CD8-positive, alpha-beta memory T cell (primary cell): ENCODE measurements at regions not wholly inside any gene's neighbourhood (a gene's known extent, or its start where the extent isn't known, plus 50 kb on each side); places are given as distances from the start of the nearest gene placed in this dataset.

Source experiments
- CTCF ChIA-PET: fragments of 350-600 bp; sonication (Branson Sonifier 250); formaldehyde crosslinking; loops from one replicate; lab custom pipeline; 2021; ENCODE audit warnings: antibody characterized with exemption; lab: Charles Lee
- POLR2A ChIA-PET: fragments of 350-600 bp; sonication (Branson Sonifier 250); formaldehyde crosslinking; loops from one replicate; lab custom pipeline; 2021; ENCODE audit warnings: antibody characterized with exemption; lab: Charles Lee
- DNase-seq, 5 donors: peaks; one replicate each; pipeline versions ENCODE4 v3.0.0 to v3.0.0-alpha.2; 2020 to 2022; ENCODE audit warnings: mixed read lengths in 1 of 5
- H3K27ac ChIP-seq: one replicate; pipeline ENCODE4 v1.7.0; 2013; ENCODE audit warnings: low read depth, mild to moderate bottlenecking, low read length, moderate library complexity
- H3K27me3 ChIP-seq: 2 replicates; pipeline ENCODE4 v1.7.0; 2013; ENCODE audit warnings: low read length, mild to moderate bottlenecking; ENCODE audit not compliant: insufficient read depth, poor library complexity, severe bottlenecking
- H3K36me3 ChIP-seq: 2 replicates; pipeline ENCODE4 v1.7.0; 2013; ENCODE audit warnings: mild to moderate bottlenecking, low read length, moderate library complexity; ENCODE audit not compliant: insufficient read depth
- H3K4me1 ChIP-seq: 2 replicates; pipeline ENCODE4 v1.7.0; 2013; ENCODE audit warnings: mild to moderate bottlenecking, low read length, moderate library complexity; ENCODE audit not compliant: insufficient read depth
- H3K4me3 ChIP-seq: 2 replicates; pipeline ENCODE4 v1.7.0; 2013; ENCODE audit warnings: mild to moderate bottlenecking, low read length
- H3K9me3 ChIP-seq: 2 replicates; pipeline ENCODE4 v1.7.0; 2013; ENCODE audit warnings: mild to moderate bottlenecking, low read length
- H3K27ac Mint-ChIP-seq, 8 donors: one replicate each; pipeline ENCODE4 v1.8.0; 2020 to 2021; ENCODE audit warnings: mixed read lengths in 8 of 8, mild to moderate bottlenecking in 6 of 8, inconsistent platforms in 3 of 8, moderate library complexity in 3 of 8
- H3K27me3 Mint-ChIP-seq, 2 donors: one replicate each; pipeline ENCODE4 v1.8.0; 2020 to 2021; ENCODE audit warnings: mixed read lengths in 2 of 2, mild to moderate bottlenecking in 1 of 2, moderate library complexity in 1 of 2
- H3K36me3 Mint-ChIP-seq, 3 donors: one replicate each; pipeline ENCODE4 v1.8.0; 2020 to 2021; ENCODE audit warnings: mixed read lengths in 3 of 3, inconsistent platforms in 1 of 3, mild to moderate bottlenecking in 1 of 3
- H3K4me1 Mint-ChIP-seq, 3 donors: one replicate each; pipeline ENCODE4 v1.8.0; 2020 to 2021; ENCODE audit warnings: mixed read lengths in 3 of 3, inconsistent platforms in 1 of 3, mild to moderate bottlenecking in 1 of 3
- H3K4me3 Mint-ChIP-seq, 7 donors: one replicate each; pipeline ENCODE4 v1.8.0; 2020 to 2021; ENCODE audit warnings: mixed read lengths in 7 of 7, mild to moderate bottlenecking in 6 of 7, moderate library complexity in 4 of 7, inconsistent platforms in 2 of 7
- H3K9me3 Mint-ChIP-seq, 5 donors: one replicate each; pipeline ENCODE4 v1.8.0; 2020 to 2022; ENCODE audit warnings: mixed read lengths in 5 of 5, mild to moderate bottlenecking in 3 of 5, moderate library complexity in 2 of 5, inconsistent platforms in 1 of 5

DNA sequence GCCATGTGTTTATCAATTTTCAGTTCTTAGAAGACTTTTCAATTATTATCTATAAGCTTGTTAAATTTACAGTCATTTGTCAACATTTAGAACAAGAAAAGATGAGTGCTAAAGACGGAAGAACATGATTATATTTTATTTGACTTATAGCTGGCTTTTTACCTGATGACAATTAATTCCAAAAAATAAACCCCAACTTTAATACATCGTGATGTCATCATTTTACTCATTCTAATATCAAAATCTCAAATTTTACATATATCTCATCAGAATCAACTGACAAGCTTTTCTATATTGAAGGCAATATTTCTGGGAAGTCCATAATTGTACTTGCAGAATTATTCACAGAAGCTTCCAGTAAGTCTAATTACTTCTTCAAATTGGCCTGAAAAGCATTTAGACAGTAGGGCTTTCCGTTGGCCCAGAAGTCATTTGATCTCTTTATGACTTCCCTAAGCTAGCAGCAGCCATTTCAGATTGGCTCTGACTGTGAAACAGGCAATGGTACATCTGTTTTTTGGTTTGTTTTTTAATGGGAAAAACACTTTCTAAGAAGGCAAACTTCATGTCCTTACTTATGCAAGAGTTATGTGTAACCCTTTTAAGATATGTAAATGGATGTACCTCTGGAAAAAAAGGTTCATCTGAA lies 234.7 kb upstream of the PLSCR5 start:
- no peak overlapping the region for H3K4me3 ChIP-seq
- Mint-ChIP-seq H3K4me1 (no peaks in the 10 kb centered on the region), H3K27me3 (no peaks in the 10 kb centered on the region), H3K4me3 (no peak overlapping the region), H3K27ac (no peak overlapping the region), H3K36me3 (no peaks in the 10 kb centered on the region), H3K9me3 (peaks cover 0 to 16% (median 7%) of the 10 kb centered on the region in 5 donors)
- no peaks in the 10 kb centered on the region for H3K27me3 ChIP-seq
- H3K36me3 ChIP-seq, result no peaks in the 10 kb centered on the region
- no peak overlapping the region for H3K27ac ChIP-seq
- ChIA-PET CTCF (no interaction called here), POLR2A (no interaction called here)
- DNase-seq, result no peak
- H3K9me3 ChIP-seq, result no peaks in the 10 kb centered on the region
- H3K4me1 ChIP-seq, result no peaks in the 10 kb centered on the region

DNA sequence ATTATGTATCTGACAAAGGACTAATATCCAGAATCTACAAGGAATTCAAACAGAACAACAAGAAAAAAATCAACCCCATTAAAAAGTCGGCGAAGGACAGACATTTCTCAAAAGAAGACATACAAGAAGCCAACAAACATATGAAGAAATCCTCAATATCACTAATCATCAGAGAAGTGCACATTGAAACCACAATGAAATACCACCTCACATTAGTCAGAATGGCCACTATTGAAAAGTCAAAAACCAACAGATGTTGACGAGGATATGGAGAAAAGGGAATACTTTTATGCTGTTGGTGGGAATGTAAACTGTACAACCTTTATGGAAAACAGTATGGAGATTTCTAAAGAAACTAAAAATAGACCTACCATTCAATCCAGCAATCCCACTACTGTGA lies 233.1 kb upstream of the PLSCR5 start:
- Histone ChIP-seq H3K36me3 (no peaks in the 10 kb centered on the region), H3K4me3 (no peak overlapping the region), H3K9me3 (no peaks in the 10 kb centered on the region), H3K27ac (no peak overlapping the region), H3K27me3 (no peaks in the 10 kb centered on the region), H3K4me1 (no peaks in the 10 kb centered on the region)
- Mint-ChIP-seq H3K9me3 (peaks cover 2 to 27% (median 7%) of the 10 kb centered on the region in 5 donors), H3K4me3 (no peak overlapping the region), H3K27me3 (no peaks in the 10 kb centered on the region), H3K4me1 (no peaks in the 10 kb centered on the region), H3K27ac (no peak overlapping the region), H3K36me3 (no peaks in the 10 kb centered on the region)
- ChIA-PET CTCF (no interaction called here), POLR2A (no interaction called here)
- no peak for DNase-seq

DNA sequence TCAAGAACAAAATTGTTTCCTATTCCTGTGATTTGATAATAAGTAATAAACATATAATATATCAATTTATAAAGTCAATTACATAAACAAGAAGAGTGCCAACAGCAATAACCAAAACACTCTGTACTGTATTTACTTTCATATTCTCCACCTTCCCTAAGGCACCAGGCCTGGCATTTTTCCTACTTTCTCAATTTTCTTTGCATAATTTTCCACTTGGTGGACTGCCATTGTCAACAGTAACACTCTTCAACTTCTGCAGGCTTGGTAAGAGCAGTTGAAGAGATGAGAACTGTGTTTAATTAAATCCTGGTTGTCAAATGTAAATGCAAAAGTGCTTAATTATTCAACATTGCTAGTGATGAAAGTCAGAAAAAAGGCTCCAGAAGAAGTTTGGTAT lies 229.8 kb upstream of the PLSCR5 start:
- no peaks in the 10 kb centered on the region for H3K4me1 Mint-ChIP-seq
- no peaks in the 10 kb centered on the region for H3K36me3 Mint-ChIP-seq
- H3K9me3 Mint-ChIP-seq, result peaks cover 2 to 31% (median 5%) of the 10 kb centered on the region in 5 donors

DNA sequence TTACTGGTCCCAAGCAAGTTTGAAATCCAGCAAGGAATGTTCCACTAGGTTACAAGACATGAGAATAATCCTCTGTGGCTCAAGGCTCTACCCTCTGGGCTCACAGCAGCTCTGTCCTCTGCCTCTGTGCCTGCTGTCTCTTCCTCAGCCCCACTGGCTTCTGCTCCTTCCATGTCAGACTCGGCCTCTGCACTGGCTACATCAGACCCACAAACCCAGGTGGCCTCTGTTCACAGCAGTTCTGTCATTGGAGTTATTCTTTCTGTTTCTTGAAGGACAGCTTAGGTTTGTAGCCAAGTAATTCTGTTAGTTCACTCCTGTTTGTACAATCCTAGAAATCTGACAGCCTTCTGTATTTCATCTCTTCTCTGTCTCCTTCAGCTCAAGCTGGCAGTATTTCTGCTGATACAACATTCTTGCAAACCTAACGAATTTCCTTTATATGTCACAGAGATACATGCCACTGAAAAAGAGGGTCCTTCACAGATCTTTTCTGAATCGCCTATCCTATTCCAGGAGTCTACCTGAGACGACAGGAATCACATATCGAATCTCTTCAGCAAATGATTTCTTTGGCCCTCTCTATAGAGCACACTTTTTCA lies 227.8 kb upstream of the PLSCR5 start:
- H3K9me3 Mint-ChIP-seq, result peaks cover 0 to 28% (median 4%) of the 10 kb centered on the region in 5 donors
- DNase-seq, result no peak
- POLR2A ChIA-PET, result no interaction called here
- Histone ChIP-seq H3K4me1 (no peaks in the 10 kb centered on the region), H3K36me3 (no peaks in the 10 kb centered on the region), H3K9me3 (no peaks in the 10 kb centered on the region), H3K27ac (no peak overlapping the region), H3K27me3 (no peaks in the 10 kb centered on the region), H3K4me3 (no peak overlapping the region)
- no peaks in the 10 kb centered on the region for H3K27me3 Mint-ChIP-seq
- CTCF ChIA-PET, result no interaction called here
- no peaks in the 10 kb centered on the region for H3K4me1 Mint-ChIP-seq
- no peaks in the 10 kb centered on the region for H3K36me3 Mint-ChIP-seq
- H3K27ac Mint-ChIP-seq, result no peak overlapping the region
- H3K4me3 Mint-ChIP-seq, result no peak overlapping the region

More for the DNA sequence above, 229.8 kb upstream of the PLSCR5 start:
- H3K27ac ChIP-seq, result no peak overlapping the region
- no peak for DNase-seq
- CTCF ChIA-PET, result no interaction called here
- H3K4me3 ChIP-seq, result no peak overlapping the region
- H3K36me3 ChIP-seq, result no peaks in the 10 kb centered on the region
- POLR2A ChIA-PET, result no interaction called here
- no peaks in the 10 kb centered on the region for H3K9me3 ChIP-seq
- Mint-ChIP-seq H3K4me3 (no peak overlapping the region), H3K27me3 (no peaks in the 10 kb centered on the region), H3K27ac (no peak overlapping the region)
- H3K4me1 ChIP-seq, result no peaks in the 10 kb centered on the region
- no peaks in the 10 kb centered on the region for H3K27me3 ChIP-seq

DNA sequence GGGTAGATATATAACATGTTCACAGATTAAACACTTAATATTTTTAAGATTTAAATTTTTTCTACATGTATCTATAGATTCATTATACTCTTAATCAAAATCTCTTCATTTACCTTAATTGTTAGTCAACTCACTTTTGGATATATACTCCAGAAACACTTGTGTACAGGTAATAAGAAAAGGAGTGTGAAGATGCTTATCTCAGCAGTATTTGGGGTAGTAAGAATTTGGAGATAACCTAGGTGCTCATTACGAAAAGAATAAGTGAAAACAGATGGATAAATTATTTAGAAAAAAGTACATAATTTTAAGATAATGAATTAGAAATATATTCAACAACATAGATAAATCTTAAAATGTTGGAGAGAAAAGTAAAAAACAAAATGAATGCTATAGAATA lies 226.5 kb upstream of the PLSCR5 start:
- Histone ChIP-seq H3K27me3 (no peaks in the 10 kb centered on the region), H3K4me3 (no peak overlapping the region), H3K27ac (no peak overlapping the region), H3K4me1 (no peaks in the 10 kb centered on the region), H3K9me3 (no peaks in the 10 kb centered on the region), H3K36me3 (no peaks in the 10 kb centered on the region)
- H3K4me1 Mint-ChIP-seq, result no peaks in the 10 kb centered on the region
- CTCF ChIA-PET, result no interaction called here
- no peaks in the 10 kb centered on the region for H3K27me3 Mint-ChIP-seq
- POLR2A ChIA-PET, result no interaction called here
- no peaks in the 10 kb centered on the region for H3K36me3 Mint-ChIP-seq
- no peak for DNase-seq
- no peak overlapping the region for H3K4me3 Mint-ChIP-seq
- H3K27ac Mint-ChIP-seq, result no peak overlapping the region
- peaks cover 0 to 23% (median 4%) of the 10 kb centered on the region in 5 donors for H3K9me3 Mint-ChIP-seq

DNA sequence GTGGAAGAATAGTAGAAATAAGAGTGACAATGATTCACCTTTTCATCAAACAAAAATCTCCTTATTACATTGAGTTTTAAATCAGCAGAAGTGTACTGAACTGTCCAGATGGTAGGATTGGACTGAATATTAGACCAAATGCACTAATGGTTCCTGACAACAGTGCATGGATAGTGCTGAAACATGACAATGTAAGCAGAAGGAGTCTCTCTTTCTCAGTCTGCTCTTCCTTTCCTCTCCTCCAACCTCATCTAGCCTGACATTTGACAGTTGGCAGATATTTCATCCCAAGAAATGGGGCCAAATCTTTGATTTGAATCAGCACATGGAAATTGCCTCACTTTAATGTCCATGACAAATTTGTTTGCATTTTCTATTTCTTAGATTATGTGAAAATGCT lies 225.1 kb upstream of the PLSCR5 start:
- H3K9me3 Mint-ChIP-seq, result peaks cover 0 to 19% (median 4%) of the 10 kb centered on the region in 5 donors
- H3K4me3 Mint-ChIP-seq, result no peak overlapping the region
- CTCF ChIA-PET, result no interaction called here
- Histone ChIP-seq H3K27me3 (no peaks in the 10 kb centered on the region), H3K36me3 (no peaks in the 10 kb centered on the region), H3K27ac (no peak overlapping the region), H3K9me3 (no peaks in the 10 kb centered on the region), H3K4me3 (no peak overlapping the region), H3K4me1 (no peaks in the 10 kb centered on the region)
- POLR2A ChIA-PET, result no interaction called here
- no peaks in the 10 kb centered on the region for H3K36me3 Mint-ChIP-seq
- H3K27me3 Mint-ChIP-seq, result no peaks in the 10 kb centered on the region
- no peaks in the 10 kb centered on the region for H3K4me1 Mint-ChIP-seq
- no peak overlapping the region for H3K27ac Mint-ChIP-seq
- DNase-seq, result no peak

DNA sequence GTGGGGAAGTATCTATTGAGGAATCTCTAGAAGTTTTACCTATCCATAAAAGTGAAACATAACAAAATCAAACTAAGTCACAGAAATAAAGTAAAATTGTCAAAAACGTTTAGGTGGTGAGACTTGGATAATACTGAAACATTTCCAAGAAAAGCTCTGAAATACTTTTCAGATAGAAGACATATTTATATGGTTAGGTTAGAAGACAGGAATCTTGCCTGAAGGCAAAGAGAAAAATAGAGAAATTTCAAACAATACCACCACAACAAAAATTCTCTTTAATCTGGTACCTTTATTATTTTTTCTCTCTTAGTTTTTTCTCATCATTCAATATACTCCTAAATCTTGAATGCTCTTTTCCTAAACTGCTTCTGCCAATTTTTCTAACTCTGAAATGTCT lies 222.7 kb upstream of the PLSCR5 start:
- H3K4me1 ChIP-seq, result no peaks in the 10 kb centered on the region
- CTCF ChIA-PET, result no interaction called here

DNA sequence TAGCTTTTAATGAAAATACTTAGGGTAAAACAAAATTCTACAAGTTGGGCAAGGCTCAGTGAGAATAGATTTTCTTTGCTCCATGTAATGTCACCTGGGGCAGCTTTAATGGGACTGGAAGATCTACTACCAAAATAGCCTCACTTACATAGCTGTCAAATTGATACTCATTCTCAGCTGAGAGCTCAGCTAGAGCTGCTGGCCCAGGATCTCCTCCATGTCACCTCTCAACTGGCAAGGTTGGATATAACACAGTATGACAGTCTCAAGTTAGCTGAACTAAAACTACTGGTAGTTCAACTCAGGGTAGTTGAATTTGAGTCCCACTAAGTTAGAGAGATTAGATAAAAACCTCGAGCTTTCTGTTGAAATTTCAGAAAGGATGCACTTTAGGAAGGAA lies 218.5 kb upstream of the PLSCR5 start:
- Mint-ChIP-seq H3K4me3 (no peak overlapping the region), H3K27ac (no peak overlapping the region), H3K36me3 (no peaks in the 10 kb centered on the region), H3K4me1 (no peaks in the 10 kb centered on the region), H3K9me3 (peaks cover 0 to 14% (median 0%) of the 10 kb centered on the region in 5 donors), H3K27me3 (no peaks in the 10 kb centered on the region)
- no peak overlapping the region for H3K4me3 ChIP-seq
- no peak overlapping the region for H3K27ac ChIP-seq
- POLR2A ChIA-PET, result no interaction called here
- no peaks in the 10 kb centered on the region for H3K27me3 ChIP-seq
- CTCF ChIA-PET, result no interaction called here
- no peaks in the 10 kb centered on the region for H3K36me3 ChIP-seq
- no peaks in the 10 kb centered on the region for H3K9me3 ChIP-seq
- no peak for DNase-seq
- H3K4me1 ChIP-seq, result no peaks in the 10 kb centered on the region

More for the DNA sequence above, 222.7 kb upstream of the PLSCR5 start:
- H3K36me3 ChIP-seq, result no peaks in the 10 kb centered on the region
- no peak for DNase-seq
- H3K9me3 Mint-ChIP-seq, result peaks cover 0 to 8% (median 2%) of the 10 kb centered on the region in 5 donors
- no peaks in the 10 kb centered on the region for H3K27me3 ChIP-seq
- H3K4me3 ChIP-seq, result no peak overlapping the region
- H3K36me3 Mint-ChIP-seq, result no peaks in the 10 kb centered on the region
- H3K27me3 Mint-ChIP-seq, result no peaks in the 10 kb centered on the region
- H3K9me3 ChIP-seq, result no peaks in the 10 kb centered on the region
- no peaks in the 10 kb centered on the region for H3K4me1 Mint-ChIP-seq
- POLR2A ChIA-PET, result no interaction called here
- H3K4me3 Mint-ChIP-seq, result no peak overlapping the region
- no peak overlapping the region for H3K27ac Mint-ChIP-seq
- no peak overlapping the region for H3K27ac ChIP-seq
